ENCODE measurements at regions not wholly inside any gene's neighbourhood (a gene's known extent, or its start where the extent isn't known, plus 50 kb on each side); places are given as distances from the start of the nearest gene placed in this dataset.

GRCh38 chr7:118764221-118764620 lies 539.7 kb downstream of the ANKRD7 start:
- no peak for DNase-seq (ENCODE audit: low read depth)
- H3K4me3 ChIP-seq (ENCODE audit: control insufficient read depth, low read depth, low read length), result no peak overlapping the region
- TF ChIP-seq CTCF (conservative IDR thresholded peaks at IDR 0.05; ENCODE audit: control insufficient read depth, insufficient read depth, low read depth, low read length), result no peak

- no peak for TF ChIP-seq CTCF (conservative IDR thresholded peaks at IDR 0.05; ENCODE audit: control insufficient read depth, insufficient read depth, low read depth, low read length)
- H3K4me3 ChIP-seq (ENCODE audit: control insufficient read depth, low read depth, low read length), result no peak overlapping the region
- no peak for DNase-seq (ENCODE audit: low read depth)
These were observed 547.2 kb downstream of the ANKRD7 start for GRCh38 chr7:118771672-118772071.

GRCh38 chr7:118777308-118777707 lies 552.8 kb downstream of the ANKRD7 start:
- no peak for TF ChIP-seq CTCF (conservative IDR thresholded peaks at IDR 0.05; ENCODE audit: control insufficient read depth, insufficient read depth, low read depth, low read length)
- no peak for DNase-seq (ENCODE audit: low read depth)
- no peak overlapping the region for H3K4me3 ChIP-seq (ENCODE audit: control insufficient read depth, low read depth, low read length)

- TF ChIP-seq CTCF (conservative IDR thresholded peaks at IDR 0.05; ENCODE audit: control insufficient read depth, insufficient read depth, low read depth, low read length), result no peak
- DNase-seq (ENCODE audit: low read depth), result no peak
- H3K4me3 ChIP-seq (ENCODE audit: control insufficient read depth, low read depth, low read length), result no peak overlapping the region
These were observed 568.2 kb downstream of the ANKRD7 start for GRCh38 chr7:118792682-118793081.

GRCh38 chr7:118793582-118793981 lies 569.1 kb downstream of the ANKRD7 start:
- no peak for TF ChIP-seq CTCF (conservative IDR thresholded peaks at IDR 0.05; ENCODE audit: control insufficient read depth, insufficient read depth, low read depth, low read length)
- H3K4me3 ChIP-seq (ENCODE audit: control insufficient read depth, low read depth, low read length), result no peak overlapping the region
- no peak for DNase-seq (ENCODE audit: low read depth)

- no peak overlapping the region for H3K4me3 ChIP-seq (ENCODE audit: control insufficient read depth, low read depth, low read length)
- TF ChIP-seq CTCF (conservative IDR thresholded peaks at IDR 0.05; ENCODE audit: control insufficient read depth, insufficient read depth, low read depth, low read length), result no peak
- DNase-seq (ENCODE audit: low read depth), result no peak
These were observed 569.9 kb downstream of the ANKRD7 start for GRCh38 chr7:118794419-118794818.

GRCh38 chr7:118801366-118801765 lies 576.9 kb downstream of the ANKRD7 start:
- no peak for TF ChIP-seq CTCF (conservative IDR thresholded peaks at IDR 0.05; ENCODE audit: control insufficient read depth, insufficient read depth, low read depth, low read length)
- no peak for DNase-seq (ENCODE audit: low read depth)
- no peak overlapping the region for H3K4me3 ChIP-seq (ENCODE audit: control insufficient read depth, low read depth, low read length)

Measured in fibroblast of mammary gland (primary cell).